GM23338 (cell line): ENCODE measurements at regions not wholly inside any gene's neighbourhood (a gene's known extent, or its start where the extent isn't known, plus 50 kb on each side); places are given as distances from the start of the nearest gene placed in this dataset.

ENCODE experiments used
- CREB1 ChIP-seq: fragments of 250-450 bp; sonication (Bioruptor Pico); IDR thresholded peaks from 2 replicates; pipeline ENCODE4 v1.5.0; 2020; ENCODE audit warnings: low read depth, mild to moderate bottlenecking, moderate library complexity
- CTCF ChIP-seq, 2 experiments: fragments of 200-600 bp in 1 of 2; sonication (generic) in 1 of 2; conservative IDR thresholded peaks; 2 replicates each; pipeline versions ENCODE4 v1.5.1 to v1.6.1; 2016 to 2017; ENCODE audit warnings: antibody characterized with exemption in 2 of 2, low read depth in 2 of 2, mild to moderate bottlenecking in 2 of 2, moderate library complexity in 1 of 2
- EZH2 ChIP-seq: fragments of 200-600 bp; sonication (generic); IDR thresholded peaks from one replicate; pipeline ENCODE4 v1.8.0; 2017; ENCODE audit warnings: antibody characterized with exemption, mild to moderate bottlenecking, low read depth; ENCODE audit not compliant: unreplicated experiment
- EZH2phosphoT487 ChIP-seq: fragments of 200-600 bp; sonication (generic); IDR thresholded peaks from one replicate; pipeline ENCODE4 v1.8.1; 2018; ENCODE audit warnings: antibody characterized with exemption; ENCODE audit not compliant: unreplicated experiment
- POLR2AphosphoS5 ChIP-seq: IDR thresholded peaks from 2 replicates; pipeline ENCODE4 v1.6.1; 2016; ENCODE audit warnings: antibody characterized with exemption, low read depth
- STAT1 ChIP-seq: IDR thresholded peaks from one replicate; pipeline ENCODE4 v1.6.1; 2016; ENCODE audit warnings: antibody characterized with exemption; ENCODE audit not compliant: unreplicated experiment
- ZNF331 ChIP-seq: fragments of 250-450 bp; sonication (Bioruptor Pico); IDR thresholded peaks from 2 replicates; pipeline ENCODE4 v1.5.0; 2020; ENCODE audit warnings: low read depth, mild to moderate bottlenecking, moderate library complexity
- TF ChIP-seq, protein P1 (sequence below): IDR thresholded peaks from one replicate; pipeline ENCODE4 v1.6.1; 2018; ENCODE audit warnings: antibody characterized with exemption; ENCODE audit not compliant: unreplicated experiment
- TF ChIP-seq, protein P2 (sequence below): IDR thresholded peaks from 2 replicates; pipeline ENCODE4 v1.6.1; 2016; ENCODE audit warnings: antibody characterized with exemption

DNA sequence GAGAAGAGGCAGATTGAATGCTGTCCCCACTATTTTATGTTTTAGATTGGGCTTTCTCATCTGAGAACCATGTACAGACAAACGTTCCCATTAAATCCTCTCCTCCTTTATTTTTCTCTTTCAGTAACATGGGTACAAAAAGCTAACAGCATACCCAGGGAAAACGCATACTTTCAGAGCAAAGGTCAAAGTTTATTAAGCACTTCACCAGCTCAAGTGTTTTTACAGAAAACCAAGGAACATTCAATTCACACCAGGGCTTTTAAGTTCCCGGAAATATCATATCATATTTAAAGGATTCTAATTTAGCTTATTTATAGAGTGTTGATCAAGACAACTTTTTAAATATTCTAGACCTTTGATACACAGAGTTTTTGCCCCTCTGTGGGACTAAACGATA is 271.5 kb upstream of the C1orf87 start:
- TF ChIP-seq, protein P1, sequence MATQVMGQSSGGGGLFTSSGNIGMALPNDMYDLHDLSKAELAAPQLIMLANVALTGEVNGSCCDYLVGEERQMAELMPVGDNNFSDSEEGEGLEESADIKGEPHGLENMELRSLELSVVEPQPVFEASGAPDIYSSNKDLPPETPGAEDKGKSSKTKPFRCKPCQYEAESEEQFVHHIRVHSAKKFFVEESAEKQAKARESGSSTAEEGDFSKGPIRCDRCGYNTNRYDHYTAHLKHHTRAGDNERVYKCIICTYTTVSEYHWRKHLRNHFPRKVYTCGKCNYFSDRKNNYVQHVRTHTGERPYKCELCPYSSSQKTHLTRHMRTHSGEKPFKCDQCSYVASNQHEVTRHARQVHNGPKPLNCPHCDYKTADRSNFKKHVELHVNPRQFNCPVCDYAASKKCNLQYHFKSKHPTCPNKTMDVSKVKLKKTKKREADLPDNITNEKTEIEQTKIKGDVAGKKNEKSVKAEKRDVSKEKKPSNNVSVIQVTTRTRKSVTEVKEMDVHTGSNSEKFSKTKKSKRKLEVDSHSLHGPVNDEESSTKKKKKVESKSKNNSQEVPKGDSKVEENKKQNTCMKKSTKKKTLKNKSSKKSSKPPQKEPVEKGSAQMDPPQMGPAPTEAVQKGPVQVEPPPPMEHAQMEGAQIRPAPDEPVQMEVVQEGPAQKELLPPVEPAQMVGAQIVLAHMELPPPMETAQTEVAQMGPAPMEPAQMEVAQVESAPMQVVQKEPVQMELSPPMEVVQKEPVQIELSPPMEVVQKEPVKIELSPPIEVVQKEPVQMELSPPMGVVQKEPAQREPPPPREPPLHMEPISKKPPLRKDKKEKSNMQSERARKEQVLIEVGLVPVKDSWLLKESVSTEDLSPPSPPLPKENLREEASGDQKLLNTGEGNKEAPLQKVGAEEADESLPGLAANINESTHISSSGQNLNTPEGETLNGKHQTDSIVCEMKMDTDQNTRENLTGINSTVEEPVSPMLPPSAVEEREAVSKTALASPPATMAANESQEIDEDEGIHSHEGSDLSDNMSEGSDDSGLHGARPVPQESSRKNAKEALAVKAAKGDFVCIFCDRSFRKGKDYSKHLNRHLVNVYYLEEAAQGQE = no peak
- no peak for TF ChIP-seq CREB1 (CRISPR knock-in tag)
- no peak for TF ChIP-seq CTCF (conservative IDR thresholded peaks at IDR 0.05; ENCODE audit: low read depth in 2 of 2)
- TF ChIP-seq, protein P2, sequence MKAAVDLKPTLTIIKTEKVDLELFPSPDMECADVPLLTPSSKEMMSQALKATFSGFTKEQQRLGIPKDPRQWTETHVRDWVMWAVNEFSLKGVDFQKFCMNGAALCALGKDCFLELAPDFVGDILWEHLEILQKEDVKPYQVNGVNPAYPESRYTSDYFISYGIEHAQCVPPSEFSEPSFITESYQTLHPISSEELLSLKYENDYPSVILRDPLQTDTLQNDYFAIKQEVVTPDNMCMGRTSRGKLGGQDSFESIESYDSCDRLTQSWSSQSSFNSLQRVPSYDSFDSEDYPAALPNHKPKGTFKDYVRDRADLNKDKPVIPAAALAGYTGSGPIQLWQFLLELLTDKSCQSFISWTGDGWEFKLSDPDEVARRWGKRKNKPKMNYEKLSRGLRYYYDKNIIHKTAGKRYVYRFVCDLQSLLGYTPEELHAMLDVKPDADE = no peak
- no peak for TF ChIP-seq EZH2
- no peak for TF ChIP-seq STAT1
- TF ChIP-seq ZNF331 (CRISPR knock-in tag) = no peak
- no peak for TF ChIP-seq POLR2AphosphoS5
- no peak for TF ChIP-seq EZH2phosphoT487
